ENCODE measurements at regions not wholly inside any gene's neighbourhood (a gene's known extent, or its start where the extent isn't known, plus 50 kb on each side); places are given as distances from the start of the nearest gene placed in this dataset.

DNA sequence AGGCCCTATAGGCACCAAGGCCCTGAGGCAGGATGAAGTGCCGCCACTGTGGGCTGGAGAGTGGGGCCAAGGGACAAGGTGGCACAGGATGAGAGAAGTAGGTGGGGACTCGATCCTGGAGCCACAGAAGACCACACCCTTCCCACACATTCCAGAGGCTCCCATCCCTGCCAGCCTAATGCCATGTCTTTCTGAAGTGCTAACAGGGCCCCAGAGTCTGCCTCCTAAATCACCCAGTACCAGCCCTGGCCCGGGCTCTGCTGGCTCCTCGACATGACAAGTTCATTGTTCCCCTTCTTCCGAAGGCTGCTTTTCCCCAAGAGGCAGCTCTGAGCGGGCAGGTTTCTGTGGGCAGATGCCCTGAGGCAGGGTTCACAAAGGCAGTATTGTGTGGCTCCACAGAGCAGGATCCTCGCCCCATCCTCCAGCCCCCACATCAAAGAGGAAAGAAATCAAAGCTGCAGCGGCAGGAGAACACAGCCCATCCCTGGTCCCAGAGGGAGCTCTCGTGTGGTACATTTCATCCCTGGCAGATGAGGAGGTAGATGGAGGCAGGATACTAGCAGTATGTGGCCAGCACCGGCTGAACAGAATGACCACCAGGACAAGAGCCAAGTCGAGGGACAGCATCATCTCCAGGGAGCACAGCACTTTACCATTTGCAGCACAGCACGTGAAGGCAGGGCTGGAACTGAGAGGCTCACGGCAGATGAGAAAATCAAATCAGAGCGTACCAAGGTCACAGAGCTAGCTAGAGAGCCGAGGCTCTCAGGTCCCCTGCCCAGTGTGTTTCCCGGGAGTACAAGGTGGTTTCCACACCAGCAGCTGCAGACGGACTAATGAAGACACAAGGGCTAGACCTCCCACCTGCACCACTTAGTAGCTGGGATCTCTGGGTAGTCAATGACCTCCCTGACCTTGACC is 64.8 kb downstream of the SYF2 start:
- TF ChIP-seq EZH2 (IDR thresholded peaks at IDR 0.05; ENCODE audit: borderline replicate concordance, insufficient read depth, low read depth, low read length, poor library complexity, severe bottlenecking), result no peak
- TF ChIP-seq CTCF (IDR thresholded peaks at IDR 0.05), result no peak
